ENCODE measurements at regions not wholly inside any gene's neighbourhood (a gene's known extent, or its start where the extent isn't known, plus 50 kb on each side); places are given as distances from the start of the nearest gene placed in this dataset.

DNA sequence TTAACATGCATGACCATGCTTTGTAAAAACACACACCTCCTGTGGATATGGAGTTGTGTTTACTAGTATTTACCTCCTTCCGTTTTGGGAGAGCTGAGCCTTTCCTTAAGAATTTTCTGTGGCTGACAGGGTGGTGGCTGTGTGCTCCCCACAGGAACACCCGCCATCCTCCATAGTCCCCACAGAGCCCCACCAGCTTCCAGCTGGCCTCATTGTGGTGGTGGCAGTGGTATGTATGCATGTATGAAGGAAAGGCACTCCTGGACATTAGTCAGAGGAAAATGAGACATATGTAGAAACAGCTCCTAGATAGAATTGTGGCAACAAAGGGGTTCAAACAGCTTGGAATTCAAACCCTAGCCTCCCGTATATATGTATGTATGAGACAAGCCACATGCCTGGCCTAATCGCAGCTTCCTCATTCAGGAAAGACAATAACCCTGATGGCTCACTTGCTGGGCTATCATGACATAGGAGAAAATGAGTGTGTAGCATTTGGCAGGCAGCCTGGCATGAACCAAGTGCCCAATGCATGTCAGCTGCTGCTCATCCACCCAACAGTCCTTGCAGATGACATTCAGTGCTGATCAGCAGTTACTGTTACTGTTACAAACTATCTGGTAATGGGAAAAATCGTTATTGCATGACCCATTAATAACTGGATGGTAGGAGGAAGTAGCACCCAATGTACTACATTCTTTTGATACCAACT is 459.7 kb downstream of the EBF1 start:
- no peak for TF ChIP-seq POLR2A (IDR thresholded peaks at IDR 0.05)
- TF ChIP-seq, protein P1, sequence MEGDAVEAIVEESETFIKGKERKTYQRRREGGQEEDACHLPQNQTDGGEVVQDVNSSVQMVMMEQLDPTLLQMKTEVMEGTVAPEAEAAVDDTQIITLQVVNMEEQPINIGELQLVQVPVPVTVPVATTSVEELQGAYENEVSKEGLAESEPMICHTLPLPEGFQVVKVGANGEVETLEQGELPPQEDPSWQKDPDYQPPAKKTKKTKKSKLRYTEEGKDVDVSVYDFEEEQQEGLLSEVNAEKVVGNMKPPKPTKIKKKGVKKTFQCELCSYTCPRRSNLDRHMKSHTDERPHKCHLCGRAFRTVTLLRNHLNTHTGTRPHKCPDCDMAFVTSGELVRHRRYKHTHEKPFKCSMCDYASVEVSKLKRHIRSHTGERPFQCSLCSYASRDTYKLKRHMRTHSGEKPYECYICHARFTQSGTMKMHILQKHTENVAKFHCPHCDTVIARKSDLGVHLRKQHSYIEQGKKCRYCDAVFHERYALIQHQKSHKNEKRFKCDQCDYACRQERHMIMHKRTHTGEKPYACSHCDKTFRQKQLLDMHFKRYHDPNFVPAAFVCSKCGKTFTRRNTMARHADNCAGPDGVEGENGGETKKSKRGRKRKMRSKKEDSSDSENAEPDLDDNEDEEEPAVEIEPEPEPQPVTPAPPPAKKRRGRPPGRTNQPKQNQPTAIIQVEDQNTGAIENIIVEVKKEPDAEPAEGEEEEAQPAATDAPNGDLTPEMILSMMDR (IDR thresholded peaks at IDR 0.05): no peak

All from adrenal gland (tissue), 5 donors.